Erythroblast (primary cell): ENCODE measurements at regions not wholly inside any gene's neighbourhood (a gene's known extent, or its start where the extent isn't known, plus 50 kb on each side); places are given as distances from the start of the nearest gene placed in this dataset.

Experiments
- GATA1 ChIP-seq: IDR thresholded peaks from 2 replicates; pipeline ENCODE4 v1.6.1; 2011; ENCODE audit warnings: low read depth, mild to moderate bottlenecking, control low read depth, low read length, moderate library complexity
- POLR2A ChIP-seq: IDR thresholded peaks from 2 replicates; pipeline ENCODE4 v1.6.1; 2011; ENCODE audit warnings: mild to moderate bottlenecking, low read length

- TF ChIP-seq POLR2A (no peak), GATA1 (no peak)
Measured at GRCh38 chr20:19041787-19042186, 170.7 kb upstream of the SLC24A3 start.
